Mammary epithelial cell (primary cell): ENCODE measurements at regions not wholly inside any gene's neighbourhood (a gene's known extent, or its start where the extent isn't known, plus 50 kb on each side); places are given as distances from the start of the nearest gene placed in this dataset.
"Not testable (repeated sequence)": the region's sequence is repeated elsewhere in the genome, so short reads cannot be mapped to it uniquely, and the experiment has no call there.

Experiments
- EZH2 ChIP-seq: IDR thresholded peaks from 2 replicates; pipeline ENCODE4 v1.6.1; 2012; ENCODE audit warnings: low read length, inconsistent platforms, borderline replicate concordance
- TF ChIP-seq, protein P1 (sequence below), 2 donors: IDR thresholded peaks in 1 of 2; conservative IDR thresholded peaks in 1 of 2; 2 replicates each; pipeline ENCODE4 v1.5.1; 2011 to 2012; ENCODE audit warnings: inconsistent platforms in 2 of 2, low read length in 2 of 2, mild to moderate bottlenecking in 2 of 2, control low read depth in 1 of 2, low read depth in 1 of 2; ENCODE audit not compliant: insufficient read depth in 1 of 2; ENCODE audit errors: extremely low read depth in 1 of 2

GRCh38 chr17:27962581-27962980, 69.4 kb upstream of the LYRM9 start:
- TF ChIP-seq, protein P1, sequence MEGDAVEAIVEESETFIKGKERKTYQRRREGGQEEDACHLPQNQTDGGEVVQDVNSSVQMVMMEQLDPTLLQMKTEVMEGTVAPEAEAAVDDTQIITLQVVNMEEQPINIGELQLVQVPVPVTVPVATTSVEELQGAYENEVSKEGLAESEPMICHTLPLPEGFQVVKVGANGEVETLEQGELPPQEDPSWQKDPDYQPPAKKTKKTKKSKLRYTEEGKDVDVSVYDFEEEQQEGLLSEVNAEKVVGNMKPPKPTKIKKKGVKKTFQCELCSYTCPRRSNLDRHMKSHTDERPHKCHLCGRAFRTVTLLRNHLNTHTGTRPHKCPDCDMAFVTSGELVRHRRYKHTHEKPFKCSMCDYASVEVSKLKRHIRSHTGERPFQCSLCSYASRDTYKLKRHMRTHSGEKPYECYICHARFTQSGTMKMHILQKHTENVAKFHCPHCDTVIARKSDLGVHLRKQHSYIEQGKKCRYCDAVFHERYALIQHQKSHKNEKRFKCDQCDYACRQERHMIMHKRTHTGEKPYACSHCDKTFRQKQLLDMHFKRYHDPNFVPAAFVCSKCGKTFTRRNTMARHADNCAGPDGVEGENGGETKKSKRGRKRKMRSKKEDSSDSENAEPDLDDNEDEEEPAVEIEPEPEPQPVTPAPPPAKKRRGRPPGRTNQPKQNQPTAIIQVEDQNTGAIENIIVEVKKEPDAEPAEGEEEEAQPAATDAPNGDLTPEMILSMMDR (conservative IDR thresholded peaks at IDR 0.05 in 1 of 2, IDR thresholded peaks at IDR 0.05 in 1 of 2; ENCODE audit: extremely low read depth in 1 of 2, insufficient read depth in 1 of 2, low read depth in 1 of 2, low read length in 2 of 2) = not testable (repeated sequence)
- TF ChIP-seq EZH2 = not testable (repeated sequence)
